ENCODE measurements at regions not wholly inside any gene's neighbourhood (a gene's known extent, or its start where the extent isn't known, plus 50 kb on each side); places are given as distances from the start of the nearest gene placed in this dataset.
A peak's percentile ranks its signal among the peaks of the same experiment; 100 is the strongest.
"Not testable (repeated sequence)": the region's sequence is repeated elsewhere in the genome, so short reads cannot be mapped to it uniquely, and the experiment has no call there.

DNA sequence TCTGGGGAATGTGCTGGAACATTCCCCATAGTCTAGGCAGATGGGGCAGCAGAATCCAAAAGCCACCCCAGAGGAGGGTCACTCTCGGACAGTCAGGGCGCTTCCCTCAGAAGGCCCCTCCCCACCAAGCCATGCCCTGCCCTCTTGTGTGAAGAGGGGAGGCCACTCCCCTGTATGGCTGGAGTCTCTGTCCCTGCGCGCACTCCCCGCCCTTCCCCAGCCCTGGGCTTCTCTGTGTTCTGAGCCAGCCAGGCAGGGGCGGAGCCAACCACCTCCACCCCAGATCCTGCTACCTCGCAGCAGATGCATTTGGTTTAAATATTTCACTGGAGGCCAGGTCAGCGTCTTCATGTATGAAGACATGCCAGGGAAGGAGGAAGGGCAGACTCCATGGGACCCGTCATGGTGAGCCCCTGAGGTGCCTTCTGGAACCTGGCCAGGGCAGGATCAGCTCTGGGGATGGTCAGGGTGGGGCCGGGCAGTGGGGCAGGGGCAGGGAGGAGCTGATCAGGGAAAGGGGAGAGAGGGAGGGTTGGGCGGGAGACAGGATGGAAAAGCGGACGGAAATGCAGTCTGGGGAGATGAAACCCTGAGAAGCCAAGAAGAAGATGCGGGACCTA is 107.3 kb downstream of the ADRA2C start:
- peaks cover 30% of the 10 kb centered on the region for H3K27me3 ChIP-seq (ENCODE audit: control insufficient read depth, insufficient read depth, low read length)
- H3K4me3 ChIP-seq (ENCODE audit: insufficient read depth, low read depth, low read length): peak overlapping the region; percentile 27; the same call in 1 of the 2 replicates
- no peaks in the 10 kb centered on the region for H3K36me3 ChIP-seq (replicated peaks; ENCODE audit: control insufficient read depth, insufficient read depth, low read length)
- DNase-seq: peak; percentile 91

DNA sequence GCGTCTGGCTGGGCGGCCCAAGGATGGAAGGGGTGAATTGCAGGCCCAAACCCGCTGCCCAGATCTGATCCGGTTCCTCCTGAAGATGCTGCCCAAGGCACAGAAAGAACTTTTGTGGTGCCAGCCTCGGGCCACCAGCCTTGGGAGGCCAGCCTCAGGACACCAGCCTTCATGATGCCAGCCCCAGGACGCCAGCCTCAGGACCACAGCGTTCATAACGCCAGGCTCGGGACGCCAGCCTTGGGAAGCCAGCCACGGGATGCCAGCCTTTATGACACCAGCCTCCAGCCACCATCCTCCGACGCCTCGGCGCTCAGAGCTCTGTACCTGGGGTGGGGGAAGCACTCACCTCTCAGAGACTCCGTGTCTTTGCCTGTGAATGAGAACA is 107.8 kb downstream of the ADRA2C start:
- Histone ChIP-seq H3K27me3 (ENCODE audit: control insufficient read depth, insufficient read depth, low read length) (peaks cover 30% of the 10 kb centered on the region), H3K36me3 (replicated peaks; ENCODE audit: control insufficient read depth, insufficient read depth, low read length) (no peaks in the 10 kb centered on the region), H3K4me3 (ENCODE audit: insufficient read depth, low read depth, low read length) (no peak overlapping the region)
- DNase-seq: no peak

DNA sequence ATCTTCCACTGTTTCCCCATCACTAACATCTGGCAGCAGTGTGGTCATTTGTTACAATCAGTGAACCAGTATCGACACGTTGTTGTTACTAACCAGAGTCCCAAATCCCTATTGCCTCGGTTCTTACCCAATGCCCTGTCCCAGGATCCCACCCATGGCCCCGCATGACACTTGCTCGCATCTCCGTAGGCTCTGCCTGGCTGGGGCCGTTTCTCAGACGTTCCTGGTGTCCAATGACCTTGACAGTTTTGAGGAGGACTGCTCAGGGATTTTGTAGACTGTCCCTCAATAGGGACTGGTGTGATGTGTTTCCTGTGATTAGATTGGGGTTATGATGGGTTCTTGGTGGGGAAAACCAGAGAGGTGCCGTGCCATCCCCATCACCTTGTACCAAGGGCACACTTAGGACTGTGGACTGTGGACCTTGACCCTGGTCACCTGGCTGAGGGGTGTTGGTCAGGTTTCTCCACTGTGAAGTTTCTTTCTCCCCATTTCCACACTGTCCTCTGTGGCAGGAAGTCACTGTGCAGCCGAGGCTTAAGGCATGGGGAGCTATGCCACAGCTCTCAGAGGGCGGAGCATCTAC is 108.4 kb downstream of the ADRA2C start:
- DNase-seq: no peak
- H3K4me3 ChIP-seq (ENCODE audit: insufficient read depth, low read depth, low read length): no peak overlapping the region
- no peaks in the 10 kb centered on the region for H3K36me3 ChIP-seq (replicated peaks; ENCODE audit: control insufficient read depth, insufficient read depth, low read length)
- peaks cover 32% of the 10 kb centered on the region for H3K27me3 ChIP-seq (ENCODE audit: control insufficient read depth, insufficient read depth, low read length)

DNA sequence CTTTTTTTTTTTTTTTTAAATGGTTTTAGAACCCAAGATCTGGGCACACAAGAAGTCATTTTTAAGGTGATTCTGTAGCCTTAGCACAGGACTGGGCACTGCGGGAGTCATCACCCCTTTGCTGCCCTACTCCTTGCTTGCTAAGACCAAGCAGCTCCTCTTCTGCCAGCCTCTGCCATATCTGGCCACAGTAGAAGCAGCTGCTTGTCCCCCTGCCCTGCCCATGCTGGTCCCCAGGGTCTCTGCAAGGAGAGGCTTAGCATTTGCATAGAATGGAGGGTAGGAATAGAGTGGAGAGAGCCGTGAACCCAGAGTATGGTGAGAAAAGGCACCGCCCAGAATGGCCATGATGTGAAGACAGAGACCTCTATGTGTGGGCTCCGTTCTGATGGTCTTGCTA is 109.3 kb downstream of the ADRA2C start:
- Histone ChIP-seq H3K4me3 (ENCODE audit: insufficient read depth, low read depth, low read length) (no peak overlapping the region), H3K36me3 (replicated peaks; ENCODE audit: control insufficient read depth, insufficient read depth, low read length) (no peaks in the 10 kb centered on the region), H3K27me3 (ENCODE audit: control insufficient read depth, insufficient read depth, low read length) (peaks cover 38% of the 10 kb centered on the region)
- peak; percentile 17 for DNase-seq

DNA sequence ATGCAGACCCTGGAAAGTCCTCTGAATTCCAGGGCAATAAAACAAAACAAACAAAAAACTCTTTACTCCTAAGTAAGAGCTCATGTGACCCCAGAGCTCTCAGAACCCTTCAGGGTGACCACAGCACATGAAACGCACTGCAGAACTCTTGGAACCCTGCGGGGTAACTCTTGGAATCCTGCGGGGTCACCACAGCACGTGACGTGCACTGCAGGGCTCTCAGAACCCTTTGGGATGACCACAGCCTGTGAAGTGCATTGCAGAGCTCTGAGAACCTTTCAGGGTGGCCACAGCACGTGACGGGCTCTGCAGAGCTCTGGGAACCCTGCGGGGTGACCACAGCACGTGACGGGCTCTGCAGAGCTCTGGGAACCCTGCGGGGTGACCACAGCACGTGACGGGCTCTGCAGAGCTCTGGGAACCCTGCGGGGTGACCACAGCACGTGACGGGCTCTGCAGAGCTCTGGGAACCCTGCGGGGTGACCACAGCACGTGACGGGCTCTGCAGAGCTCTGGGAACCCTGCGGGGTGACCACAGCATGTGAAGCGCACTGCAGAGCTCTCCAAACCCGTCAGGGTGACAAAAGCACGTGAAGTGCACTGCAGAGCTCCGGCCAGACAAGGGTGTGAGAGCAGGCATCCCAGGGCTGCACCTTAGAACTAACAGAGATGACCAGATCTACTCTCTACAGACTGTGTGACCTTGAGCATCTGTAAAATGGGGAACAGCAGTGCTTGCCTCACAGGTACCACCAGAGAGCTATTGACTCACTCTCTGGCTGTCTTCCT is 110.1 kb downstream of the ADRA2C start:
- H3K27me3 ChIP-seq (ENCODE audit: control insufficient read depth, insufficient read depth, low read length): peaks cover 31% of the 10 kb centered on the region
- not testable (repeated sequence) for H3K36me3 ChIP-seq (replicated peaks; ENCODE audit: control insufficient read depth, insufficient read depth, low read length); H3K4me3 ChIP-seq (ENCODE audit: insufficient read depth, low read depth, low read length); DNase-seq

DNA sequence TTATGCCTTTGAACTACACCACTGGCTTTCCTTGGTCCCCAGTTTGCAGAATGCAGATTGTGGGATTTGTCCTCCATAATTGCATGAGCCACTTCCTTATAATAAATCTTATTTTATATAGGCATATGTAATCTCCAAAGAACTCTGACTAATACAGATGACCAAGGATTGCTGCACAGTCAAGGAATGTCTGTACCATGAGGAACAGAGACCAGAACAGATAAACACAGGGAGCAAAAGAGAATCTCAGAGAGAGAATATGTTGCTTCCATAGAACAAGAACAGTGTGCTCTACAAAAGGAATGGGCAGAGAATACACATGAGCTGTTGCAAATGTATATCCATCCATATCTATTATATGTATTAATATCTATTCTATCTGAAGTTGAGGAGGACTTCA is 111.1 kb downstream of the ADRA2C start:
- Histone ChIP-seq H3K27me3 (ENCODE audit: control insufficient read depth, insufficient read depth, low read length) (peaks cover 22% of the 10 kb centered on the region), H3K36me3 (replicated peaks; ENCODE audit: control insufficient read depth, insufficient read depth, low read length) (no peaks in the 10 kb centered on the region), H3K4me3 (ENCODE audit: insufficient read depth, low read depth, low read length) (no peak overlapping the region)
- DNase-seq: no peak

DNA sequence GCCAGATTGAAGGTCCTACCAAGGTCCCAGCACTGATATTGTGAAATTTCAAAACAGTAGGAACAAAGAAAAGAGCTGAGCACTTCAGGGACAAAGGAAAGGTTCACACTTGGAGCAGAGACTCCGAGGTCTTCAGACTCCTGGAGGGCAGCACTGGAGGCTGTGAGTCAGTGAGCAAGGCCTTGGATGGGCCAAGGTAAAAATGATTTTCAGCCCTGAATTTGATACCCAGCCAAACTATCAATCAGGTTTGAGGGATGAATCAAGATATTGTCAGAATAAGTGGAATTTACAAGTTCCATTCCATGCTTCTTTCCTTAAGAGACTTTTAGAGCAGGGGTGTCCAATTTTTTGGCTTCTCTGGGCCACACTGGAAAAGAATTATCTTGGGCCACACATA is 111.7 kb downstream of the ADRA2C start:
- peaks cover 17% of the 10 kb centered on the region for H3K27me3 ChIP-seq (ENCODE audit: control insufficient read depth, insufficient read depth, low read length)
- DNase-seq: no peak
- no peaks in the 10 kb centered on the region for H3K36me3 ChIP-seq (replicated peaks; ENCODE audit: control insufficient read depth, insufficient read depth, low read length)
- no peak overlapping the region for H3K4me3 ChIP-seq (ENCODE audit: insufficient read depth, low read depth, low read length)

DNA sequence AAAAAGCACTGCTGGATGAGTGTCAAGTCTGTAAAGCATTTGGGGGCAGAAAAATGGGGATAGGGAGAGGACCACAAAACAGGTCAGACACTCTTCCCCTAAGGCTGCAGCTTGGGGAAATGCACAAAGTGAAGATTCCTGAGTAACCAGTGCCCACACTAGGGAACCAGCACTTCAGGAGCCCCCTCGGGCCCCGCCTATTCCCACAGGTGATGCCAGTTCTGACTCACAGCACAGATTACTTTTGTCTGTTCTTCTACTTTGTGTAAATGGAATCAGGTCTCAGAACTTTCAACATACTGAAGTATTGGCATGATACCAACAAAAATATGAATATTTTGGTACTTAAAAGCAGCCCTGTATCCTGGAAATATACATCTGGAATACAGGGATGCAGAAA is 112.5 kb downstream of the ADRA2C start:
- Histone ChIP-seq H3K36me3 (replicated peaks; ENCODE audit: control insufficient read depth, insufficient read depth, low read length) (no peaks in the 10 kb centered on the region), H3K27me3 (ENCODE audit: control insufficient read depth, insufficient read depth, low read length) (peaks cover 14% of the 10 kb centered on the region), H3K4me3 (ENCODE audit: insufficient read depth, low read depth, low read length) (no peak overlapping the region)
- peak; percentile 13 for DNase-seq

DNA sequence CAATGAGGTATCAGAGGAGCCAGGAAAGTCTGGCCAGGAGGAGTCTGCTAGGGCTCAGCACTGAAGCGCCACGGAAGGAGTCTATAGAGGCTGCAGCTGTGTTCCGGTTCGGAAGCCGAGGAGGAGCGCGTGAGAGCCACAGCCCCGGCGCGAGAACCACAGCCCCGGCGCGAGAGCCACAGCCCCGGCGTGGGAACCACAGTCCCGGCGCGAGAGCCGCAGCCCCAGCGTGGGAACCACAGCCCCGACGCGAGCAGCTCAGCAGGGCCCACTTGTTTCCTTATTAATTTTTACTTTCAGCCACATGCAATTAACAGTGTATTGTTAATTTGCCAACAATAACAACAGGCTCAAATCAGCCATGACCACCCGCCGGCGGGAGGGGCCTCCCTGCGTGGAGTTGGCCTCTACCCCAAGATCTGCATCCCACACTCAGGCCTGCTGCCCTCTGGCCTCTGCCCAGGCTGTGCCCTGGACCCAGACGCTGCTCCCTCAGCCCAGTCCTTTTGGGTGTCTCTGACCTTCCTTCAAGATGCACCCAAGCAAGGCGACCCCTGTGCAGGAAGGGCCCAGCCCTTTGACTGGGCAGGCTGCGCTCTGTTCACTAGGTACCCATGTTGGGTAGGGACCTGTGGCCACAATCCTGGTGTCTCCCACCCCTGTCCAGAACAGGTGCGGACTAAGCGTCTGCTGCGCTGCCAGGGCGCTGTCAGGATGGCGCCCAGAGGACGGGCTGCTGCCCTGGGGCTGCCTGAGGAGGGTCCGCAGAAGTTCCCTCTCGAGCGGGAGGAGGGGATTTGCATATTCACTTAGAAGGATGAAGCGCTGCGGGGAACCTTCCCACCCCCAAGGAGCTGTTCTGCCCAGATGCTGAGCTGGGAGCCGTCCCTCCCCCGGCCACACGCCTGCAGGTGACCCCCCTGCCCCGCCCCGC is 113.8 kb downstream of the ADRA2C start:
- no peaks in the 10 kb centered on the region for H3K36me3 ChIP-seq (replicated peaks; ENCODE audit: control insufficient read depth, insufficient read depth, low read length)
- peaks cover 8% of the 10 kb centered on the region for H3K27me3 ChIP-seq (ENCODE audit: control insufficient read depth, insufficient read depth, low read length)
- peak; percentile 93 for DNase-seq
- peak overlapping the region; percentile 16; the same call in 1 of the 2 replicates for H3K4me3 ChIP-seq (ENCODE audit: insufficient read depth, low read depth, low read length)

DNA sequence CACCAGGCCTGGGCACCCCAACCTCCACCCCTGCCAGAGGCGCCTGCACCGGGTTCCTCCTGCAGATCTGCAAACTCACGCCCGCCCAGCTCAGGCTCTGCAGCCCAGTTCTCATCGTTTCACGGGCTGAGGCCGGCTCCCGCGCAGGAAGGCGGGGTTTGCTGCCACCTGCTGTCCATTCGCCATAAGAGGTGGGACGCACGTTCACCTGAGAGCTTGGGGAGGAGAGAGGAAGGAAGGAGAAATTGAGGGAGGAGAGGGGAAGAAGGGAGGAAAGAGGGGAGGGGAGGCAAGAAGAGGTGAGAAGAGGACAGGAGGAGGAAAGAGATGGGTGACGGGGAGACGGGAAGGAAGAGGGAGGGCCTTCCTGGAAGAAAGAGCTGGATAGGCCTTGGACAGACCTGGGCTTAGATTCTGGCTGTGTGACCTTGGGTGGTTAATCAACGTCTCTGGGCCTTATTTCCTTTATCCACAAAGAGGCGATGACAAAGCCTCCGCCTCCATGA is 114.5 kb downstream of the ADRA2C start:
- DNase-seq: no peak
- Histone ChIP-seq H3K36me3 (replicated peaks; ENCODE audit: control insufficient read depth, insufficient read depth, low read length) (no peaks in the 10 kb centered on the region), H3K27me3 (ENCODE audit: control insufficient read depth, insufficient read depth, low read length) (peaks cover 8% of the 10 kb centered on the region), H3K4me3 (ENCODE audit: insufficient read depth, low read depth, low read length) (peak overlapping the region; percentile 16; the same call in 1 of the 2 replicates)

DNA sequence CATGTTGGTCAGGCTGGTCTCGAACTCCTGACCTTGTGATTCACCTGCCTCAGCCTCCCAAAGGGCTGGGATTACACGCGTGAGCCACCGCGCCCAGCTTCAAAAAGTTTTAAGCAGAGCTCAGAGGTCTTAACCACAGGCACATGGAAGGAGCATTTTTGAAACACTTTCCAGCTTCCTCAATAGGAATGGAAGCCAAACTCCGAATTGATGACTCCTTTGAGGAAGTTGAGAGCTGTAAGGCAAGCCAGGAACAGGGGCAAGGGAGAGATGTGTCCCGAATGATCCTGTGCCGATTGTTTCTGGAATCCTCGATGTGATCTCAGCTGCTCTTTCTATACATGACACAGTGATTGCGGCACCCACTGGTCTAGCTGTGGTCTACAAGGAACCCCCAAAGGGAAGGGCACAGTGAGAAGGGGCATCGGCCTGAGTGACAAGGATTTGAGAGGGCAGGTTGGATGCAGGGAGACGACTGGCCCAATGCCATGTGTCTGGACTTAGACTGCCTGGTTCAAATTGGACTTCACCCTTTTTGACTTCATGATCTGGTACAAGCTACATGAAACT is 116.2 kb downstream of the ADRA2C start:
- H3K4me3 ChIP-seq (ENCODE audit: insufficient read depth, low read depth, low read length); H3K36me3 ChIP-seq (replicated peaks; ENCODE audit: control insufficient read depth, insufficient read depth, low read length); DNase-seq; H3K27me3 ChIP-seq (ENCODE audit: control insufficient read depth, insufficient read depth, low read length): not testable (repeated sequence)

DNA sequence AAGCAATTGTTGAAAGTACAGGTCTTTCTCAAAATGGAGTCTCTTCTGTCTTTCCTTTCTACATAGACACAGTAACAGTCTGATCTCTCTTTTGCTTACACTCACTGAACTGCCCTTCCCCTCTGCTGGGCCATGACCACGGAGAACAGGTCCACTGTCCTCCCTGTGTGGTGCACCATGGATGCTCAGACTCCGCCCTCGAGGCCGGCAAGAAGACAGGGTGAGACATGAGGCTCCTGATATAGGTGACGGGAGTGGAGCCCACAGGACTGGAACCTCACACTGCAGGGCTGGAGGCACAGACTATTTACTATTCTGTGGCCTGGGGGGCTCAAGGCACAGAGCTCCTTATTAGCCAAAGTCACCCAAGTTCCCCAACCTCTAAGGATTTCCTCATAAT is 118.1 kb downstream of the ADRA2C start:
- H3K4me3 ChIP-seq (ENCODE audit: insufficient read depth, low read depth, low read length); H3K36me3 ChIP-seq (replicated peaks; ENCODE audit: control insufficient read depth, insufficient read depth, low read length); H3K27me3 ChIP-seq (ENCODE audit: control insufficient read depth, insufficient read depth, low read length): not testable (repeated sequence)
- peak; percentile 1 for DNase-seq

DNA sequence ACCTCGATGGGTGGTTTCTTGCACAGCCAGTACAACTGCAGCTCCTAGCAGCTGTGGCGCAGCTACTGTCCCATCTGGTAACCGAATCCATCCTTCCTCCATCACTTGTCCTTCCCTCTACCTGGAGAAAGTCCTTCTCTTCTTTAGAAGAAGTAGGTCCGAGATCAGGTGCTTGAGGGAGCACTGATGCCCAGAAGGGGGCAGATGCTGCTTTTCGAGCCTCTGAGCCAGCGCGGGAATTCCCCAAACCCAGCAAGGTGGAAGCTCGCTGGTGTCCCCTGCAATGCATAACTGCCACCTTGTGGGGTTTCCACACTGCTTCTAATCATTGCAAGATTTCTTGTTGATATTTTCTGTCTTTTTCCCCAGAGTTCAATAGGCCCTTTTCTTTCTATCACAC is 127.4 kb downstream of the ADRA2C start:
- not testable (repeated sequence) for DNase-seq; H3K27me3 ChIP-seq (ENCODE audit: control insufficient read depth, insufficient read depth, low read length); H3K4me3 ChIP-seq (ENCODE audit: insufficient read depth, low read depth, low read length); H3K36me3 ChIP-seq (replicated peaks; ENCODE audit: control insufficient read depth, insufficient read depth, low read length)

All from H7 (cell line).